Activated CD4-positive, CD25-positive, alpha-beta regulatory T cell treated with anti-CD3 and anti-CD28 coated beads, Interleukin-2, amount 50 U/mL, for 72 hours (primary cell): ENCODE measurements at regions not wholly inside any gene's neighbourhood (a gene's known extent, or its start where the extent isn't known, plus 50 kb on each side); places are given as distances from the start of the nearest gene placed in this dataset.

Experiments used
- DNase-seq: peaks from one replicate; pipeline ENCODE4 v3.0.0; 2021

- no peak for DNase-seq
Measured at GRCh38 chr13:40328091-40328490, 338.4 kb downstream of the FOXO1 start.

- no peak for DNase-seq
Measured at GRCh38 chr13:40329781-40330485, 336.5 kb downstream of the FOXO1 start.

- no peak for DNase-seq
Measured at GRCh38 chr13:40330950-40331349, 335.5 kb downstream of the FOXO1 start.

GRCh38 chr13:40331802-40332201 lies 334.6 kb downstream of the FOXO1 start:
- no peak for DNase-seq

- DNase-seq, result no peak
Measured at GRCh38 chr13:40333226-40333625, 333.2 kb downstream of the FOXO1 start.

DNA sequence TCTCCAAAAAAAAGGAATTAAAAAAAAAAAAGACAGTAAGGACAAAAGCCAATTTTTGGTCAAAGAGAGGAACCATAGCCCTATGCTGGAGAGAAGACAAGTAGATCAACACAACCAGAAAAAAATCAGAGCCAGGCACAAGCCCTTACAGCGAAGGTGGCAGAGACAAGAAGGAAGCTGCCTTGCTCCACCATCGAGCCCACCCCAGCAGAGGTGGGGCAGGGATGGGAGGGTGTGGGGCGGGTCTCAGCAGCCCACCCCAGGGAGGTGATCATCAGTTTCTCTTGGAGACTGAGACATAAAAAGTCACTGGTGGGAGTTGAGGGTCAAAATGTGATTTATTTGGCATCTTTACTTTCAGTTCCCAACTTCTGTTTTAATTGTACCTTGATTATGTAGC lies 332.4 kb downstream of the FOXO1 start:
- DNase-seq, result no peak

DNA sequence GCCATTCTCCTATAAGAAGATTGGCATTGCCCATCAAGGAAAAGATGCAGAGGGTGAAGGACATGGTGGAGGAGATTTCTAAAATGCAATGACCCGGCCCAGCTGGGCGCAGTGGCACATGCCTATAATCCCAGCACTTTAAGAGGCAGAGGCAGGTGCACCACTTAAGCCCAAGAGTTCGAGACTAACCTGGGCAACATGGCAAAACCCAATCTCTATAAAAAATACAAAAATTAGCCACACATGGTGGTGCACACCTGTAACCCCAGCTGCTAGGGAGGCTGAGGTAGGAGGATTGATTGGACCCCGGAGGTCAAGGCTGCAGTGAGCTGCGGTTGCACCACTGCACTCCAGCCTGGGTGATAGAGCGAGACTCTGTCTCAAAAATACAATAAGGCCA lies 331.8 kb downstream of the FOXO1 start:
- DNase-seq, result no peak

GRCh38 chr13:40336228-40337221 lies 329.9 kb downstream of the FOXO1 start:
- no peak for DNase-seq

DNA sequence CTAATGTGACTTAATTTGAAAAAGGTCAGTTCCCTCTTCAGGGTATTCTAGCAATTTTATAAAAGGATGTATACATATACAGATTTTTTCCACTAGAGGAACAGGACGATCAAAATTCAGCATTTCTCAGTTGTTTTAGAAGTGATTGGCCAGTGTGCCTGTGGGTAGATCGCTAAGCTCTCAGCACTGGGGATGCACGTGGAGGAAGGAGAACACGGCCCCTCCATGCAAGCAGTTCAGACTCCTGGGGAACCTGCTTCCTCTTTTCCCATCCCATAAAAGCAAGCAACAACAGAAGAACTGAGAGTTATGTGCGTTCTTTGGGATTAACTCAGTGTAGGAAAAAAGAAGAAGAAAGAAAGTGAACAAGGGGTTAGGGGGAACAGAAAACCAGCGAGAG lies 328.8 kb downstream of the FOXO1 start:
- DNase-seq, result no peak

GRCh38 chr13:40338217-40338616 lies 328.2 kb downstream of the FOXO1 start:
- DNase-seq, result no peak

- DNase-seq, result no peak
Measured at GRCh38 chr13:40340368-40341095, 325.9 kb downstream of the FOXO1 start.

DNA sequence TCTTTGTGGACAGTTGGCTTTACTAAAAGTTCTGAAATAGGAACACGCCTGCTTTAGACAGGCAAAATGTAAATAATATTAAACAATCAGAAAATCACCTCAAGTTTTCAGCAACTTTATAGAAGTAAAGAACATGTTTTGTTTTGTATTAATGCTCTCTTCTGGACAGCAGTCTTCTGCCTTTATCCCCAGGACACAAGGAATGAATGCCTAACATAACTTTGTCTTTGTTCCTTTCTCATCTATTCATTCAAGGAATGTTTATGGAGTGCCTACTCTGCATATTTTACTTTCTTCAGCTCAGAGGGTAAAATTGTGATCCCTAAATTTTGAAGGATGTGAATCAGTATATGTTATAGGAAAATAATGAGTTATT lies 325.4 kb downstream of the FOXO1 start:
- DNase-seq, result no peak

GRCh38 chr13:40341501-40341900 lies 324.9 kb downstream of the FOXO1 start:
- no peak for DNase-seq

- no peak for DNase-seq
Measured at GRCh38 chr13:40342461-40342860, 324.0 kb downstream of the FOXO1 start.

DNA sequence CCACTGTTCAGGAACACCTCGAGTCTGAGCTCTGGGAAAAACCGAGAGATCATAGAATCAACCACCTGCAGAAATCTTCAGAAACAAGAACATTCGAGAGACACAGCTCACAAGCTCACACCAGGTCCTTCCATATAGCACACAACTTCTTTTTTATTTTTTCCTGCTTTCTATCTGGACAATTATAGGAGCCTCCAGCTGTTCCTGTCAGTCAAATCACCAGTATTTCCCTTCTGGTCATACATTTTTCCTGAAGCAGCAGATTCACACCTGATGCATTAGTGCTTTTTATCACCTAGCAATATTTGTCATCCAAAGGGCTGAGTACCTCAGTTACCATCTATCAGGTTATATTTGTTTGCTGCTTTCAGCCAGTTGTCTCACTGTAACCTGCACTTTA lies 323.5 kb downstream of the FOXO1 start:
- no peak for DNase-seq

DNA sequence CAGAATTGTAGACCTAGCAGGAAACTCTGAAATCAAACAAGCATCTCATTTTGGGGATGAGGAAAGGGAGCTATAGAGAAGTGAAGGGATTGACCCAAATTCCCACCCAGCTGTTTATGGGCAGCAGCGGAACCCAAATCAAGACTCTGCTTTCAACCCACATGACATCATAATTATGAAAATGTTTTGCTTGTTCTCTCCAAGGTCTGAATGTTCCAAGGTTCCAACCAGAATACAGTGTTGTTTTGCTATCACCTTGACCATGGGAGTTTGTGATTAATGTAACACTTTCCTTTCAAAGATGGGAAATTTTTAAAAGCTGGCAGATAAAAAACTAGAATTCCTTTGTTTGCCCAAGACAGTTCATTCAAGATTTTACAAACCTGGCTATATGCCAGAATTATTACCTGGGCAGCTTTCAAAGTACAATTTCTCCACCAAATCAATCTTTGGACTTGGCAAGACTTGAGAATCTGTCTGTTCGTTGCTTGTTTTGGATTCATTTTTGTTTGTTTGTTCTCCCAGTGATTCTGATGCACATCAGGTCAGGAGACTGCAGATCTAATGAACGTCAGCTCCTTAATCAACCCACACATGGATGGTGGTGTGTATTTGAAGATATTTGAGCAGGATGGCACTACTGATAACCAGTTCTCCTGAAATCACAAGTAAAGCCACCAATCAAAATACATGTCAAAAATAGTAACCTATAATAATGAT lies 322.7 kb downstream of the FOXO1 start:
- no peak for DNase-seq

DNA sequence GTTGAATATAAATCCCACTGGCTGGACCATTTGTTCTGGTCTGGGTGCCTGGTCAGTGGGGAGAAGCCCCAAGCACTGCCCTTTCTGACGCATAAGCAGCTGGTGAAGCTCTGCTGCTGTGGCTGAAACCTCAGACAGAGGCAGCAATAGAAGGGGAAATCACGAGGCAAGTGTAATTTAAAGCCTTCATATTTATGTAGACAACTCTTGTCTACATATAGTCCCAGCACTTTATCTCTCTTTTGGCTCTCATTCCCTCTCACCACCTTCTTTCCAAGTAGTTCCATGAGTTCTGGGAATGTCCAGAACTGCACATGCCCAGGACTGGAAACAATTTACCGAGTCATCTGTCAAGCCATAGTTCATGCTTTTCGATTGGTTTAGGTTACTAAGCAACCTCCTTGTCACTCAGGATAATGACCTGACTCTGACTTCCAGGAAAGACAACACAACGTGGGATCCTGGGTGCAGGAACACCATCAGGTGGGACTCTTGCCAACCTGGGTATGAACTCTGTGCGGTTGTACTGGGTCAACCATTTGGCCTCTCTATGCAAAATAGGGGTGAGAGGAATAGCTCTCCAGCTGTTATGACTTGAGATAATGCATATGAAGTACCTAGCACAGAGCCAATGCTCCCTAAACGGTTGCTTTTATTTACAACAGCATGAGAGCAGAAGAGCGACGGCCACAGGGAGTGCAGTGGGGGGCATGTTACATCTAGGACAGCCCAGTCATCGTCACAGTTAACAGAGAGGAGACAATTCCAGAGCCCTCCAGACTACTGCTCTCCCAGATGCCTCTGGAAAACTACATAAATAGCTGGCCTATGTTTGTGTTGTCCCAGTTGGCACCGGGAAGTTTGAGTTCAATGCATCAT lies 321.9 kb downstream of the FOXO1 start:
- no peak for DNase-seq

DNA sequence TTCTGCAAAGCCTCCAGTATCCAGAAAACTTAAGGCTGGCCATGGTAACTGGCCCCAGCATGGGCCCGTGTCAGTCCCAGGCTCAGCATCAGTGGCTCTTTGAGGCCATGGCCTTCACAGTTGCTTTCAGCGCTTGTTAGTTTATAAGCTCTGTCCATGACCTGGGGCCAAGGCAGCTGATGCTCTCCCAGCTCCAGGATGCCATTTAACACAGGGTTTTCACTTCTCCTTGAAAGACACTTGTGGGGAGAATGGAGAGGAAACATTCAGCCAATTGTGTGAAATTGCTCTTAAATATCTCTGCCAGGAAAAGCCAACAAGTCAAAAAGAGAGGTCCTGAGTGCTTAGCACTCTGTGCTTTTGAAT lies 321.3 kb downstream of the FOXO1 start:
- DNase-seq, result no peak

DNA sequence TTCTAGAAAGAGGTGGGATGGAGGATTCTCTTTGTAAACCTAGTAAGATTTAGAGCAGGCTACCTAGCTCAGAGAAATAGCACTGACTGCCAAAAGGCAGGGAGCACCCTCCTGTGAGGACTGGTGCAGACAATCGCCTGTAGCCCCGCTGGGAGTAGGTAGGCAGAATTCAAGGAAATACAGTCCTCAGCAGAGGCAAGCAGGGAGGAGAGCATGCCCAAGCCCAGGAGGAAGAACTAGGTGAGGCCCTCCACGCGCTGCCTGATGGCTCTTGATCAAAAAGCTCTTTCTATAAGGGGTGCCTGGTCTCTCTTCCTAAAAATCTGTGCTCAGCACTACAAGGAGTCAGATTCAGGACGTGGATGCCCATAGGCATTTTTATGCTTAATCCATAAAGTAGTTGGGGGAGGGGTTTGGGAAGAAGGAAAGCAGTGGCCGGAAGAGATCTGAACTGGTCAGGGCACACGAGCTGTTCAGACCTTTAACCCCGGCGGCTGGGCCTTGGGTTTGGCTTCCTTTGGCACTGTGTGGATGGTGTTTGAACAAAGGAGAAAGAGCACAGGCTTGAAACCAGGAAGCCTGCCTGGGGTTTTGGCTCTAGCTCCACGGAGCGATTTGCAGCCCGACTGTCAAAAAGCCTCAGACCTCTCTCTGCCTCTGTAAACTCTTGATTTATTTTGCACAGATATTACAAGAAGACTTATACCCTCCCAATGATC lies 320.6 kb downstream of the FOXO1 start:
- DNase-seq, result no peak

DNA sequence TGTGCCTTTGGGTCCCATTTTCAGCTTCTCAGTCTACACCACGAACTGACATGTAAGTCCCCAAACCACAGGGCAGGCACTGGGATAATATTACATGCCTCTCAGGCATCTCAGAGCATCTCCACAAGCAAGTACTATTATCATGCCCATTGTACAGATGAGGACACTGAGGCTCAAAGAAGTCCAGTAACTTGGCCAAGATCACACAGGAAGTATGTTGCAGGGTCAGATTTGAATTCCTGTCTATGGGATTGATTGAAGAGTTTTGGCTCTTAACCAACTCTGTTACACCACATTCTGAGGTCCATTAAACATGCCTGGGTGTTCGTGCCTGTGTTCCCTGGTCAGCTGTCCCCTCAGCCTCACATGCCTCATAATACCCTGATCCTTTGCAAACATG lies 319.8 kb downstream of the FOXO1 start:
- DNase-seq, result no peak

GRCh38 chr13:40348096-40348679 lies 318.3 kb downstream of the FOXO1 start:
- DNase-seq, result no peak
